ENCODE measurements at regions not wholly inside any gene's neighbourhood (a gene's known extent, or its start where the extent isn't known, plus 50 kb on each side); places are given as distances from the start of the nearest gene placed in this dataset.

GRCh38 chr15:89391685-89392257, 57.1 kb upstream of the POLG start:
- no peaks in the 10 kb centered on the region for H3K27me3 ChIP-seq (ENCODE audit: insufficient read depth, poor library complexity, severe bottlenecking)
- H3K9me3 ChIP-seq (ENCODE audit: severe bottlenecking), result no peaks in the 10 kb centered on the region
- TF ChIP-seq, protein P1, sequence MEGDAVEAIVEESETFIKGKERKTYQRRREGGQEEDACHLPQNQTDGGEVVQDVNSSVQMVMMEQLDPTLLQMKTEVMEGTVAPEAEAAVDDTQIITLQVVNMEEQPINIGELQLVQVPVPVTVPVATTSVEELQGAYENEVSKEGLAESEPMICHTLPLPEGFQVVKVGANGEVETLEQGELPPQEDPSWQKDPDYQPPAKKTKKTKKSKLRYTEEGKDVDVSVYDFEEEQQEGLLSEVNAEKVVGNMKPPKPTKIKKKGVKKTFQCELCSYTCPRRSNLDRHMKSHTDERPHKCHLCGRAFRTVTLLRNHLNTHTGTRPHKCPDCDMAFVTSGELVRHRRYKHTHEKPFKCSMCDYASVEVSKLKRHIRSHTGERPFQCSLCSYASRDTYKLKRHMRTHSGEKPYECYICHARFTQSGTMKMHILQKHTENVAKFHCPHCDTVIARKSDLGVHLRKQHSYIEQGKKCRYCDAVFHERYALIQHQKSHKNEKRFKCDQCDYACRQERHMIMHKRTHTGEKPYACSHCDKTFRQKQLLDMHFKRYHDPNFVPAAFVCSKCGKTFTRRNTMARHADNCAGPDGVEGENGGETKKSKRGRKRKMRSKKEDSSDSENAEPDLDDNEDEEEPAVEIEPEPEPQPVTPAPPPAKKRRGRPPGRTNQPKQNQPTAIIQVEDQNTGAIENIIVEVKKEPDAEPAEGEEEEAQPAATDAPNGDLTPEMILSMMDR (IDR thresholded peaks at IDR 0.05; ENCODE audit: poor library complexity, severe bottlenecking), result no peak
- DNase-seq (ENCODE audit: low spot score), result no peak
- ATAC-seq (ENCODE audit: low read depth), result no peak
- no peak overlapping the region for H3K4me3 ChIP-seq (ENCODE audit: severe bottlenecking)
- no peaks in the 10 kb centered on the region for H3K36me3 ChIP-seq (ENCODE audit: low read depth)
- peaks cover 11% of the 10 kb centered on the region for H3K4me1 ChIP-seq (ENCODE audit: insufficient read depth, poor library complexity, severe bottlenecking)
- H3K27ac ChIP-seq (ENCODE audit: poor library complexity, severe bottlenecking), result no peak overlapping the region

- TF ChIP-seq, protein P1 (IDR thresholded peaks at IDR 0.05; ENCODE audit: poor library complexity, severe bottlenecking), result no peak
- H3K4me3 ChIP-seq (ENCODE audit: severe bottlenecking), result no peak overlapping the region
- H3K4me1 ChIP-seq (ENCODE audit: insufficient read depth, poor library complexity, severe bottlenecking), result no peaks in the 10 kb centered on the region
- H3K27ac ChIP-seq (ENCODE audit: poor library complexity, severe bottlenecking), result no peak overlapping the region
- DNase-seq (ENCODE audit: low spot score) (no peak), ATAC-seq (ENCODE audit: low read depth) (no peak)
- H3K36me3 ChIP-seq (ENCODE audit: low read depth), result no peaks in the 10 kb centered on the region
- no peaks in the 10 kb centered on the region for H3K9me3 ChIP-seq (ENCODE audit: severe bottlenecking)
- H3K27me3 ChIP-seq (ENCODE audit: insufficient read depth, poor library complexity, severe bottlenecking), result no peaks in the 10 kb centered on the region
Observed at GRCh38 chr15:89389841-89390603, 55.4 kb upstream of the POLG start.

DNA sequence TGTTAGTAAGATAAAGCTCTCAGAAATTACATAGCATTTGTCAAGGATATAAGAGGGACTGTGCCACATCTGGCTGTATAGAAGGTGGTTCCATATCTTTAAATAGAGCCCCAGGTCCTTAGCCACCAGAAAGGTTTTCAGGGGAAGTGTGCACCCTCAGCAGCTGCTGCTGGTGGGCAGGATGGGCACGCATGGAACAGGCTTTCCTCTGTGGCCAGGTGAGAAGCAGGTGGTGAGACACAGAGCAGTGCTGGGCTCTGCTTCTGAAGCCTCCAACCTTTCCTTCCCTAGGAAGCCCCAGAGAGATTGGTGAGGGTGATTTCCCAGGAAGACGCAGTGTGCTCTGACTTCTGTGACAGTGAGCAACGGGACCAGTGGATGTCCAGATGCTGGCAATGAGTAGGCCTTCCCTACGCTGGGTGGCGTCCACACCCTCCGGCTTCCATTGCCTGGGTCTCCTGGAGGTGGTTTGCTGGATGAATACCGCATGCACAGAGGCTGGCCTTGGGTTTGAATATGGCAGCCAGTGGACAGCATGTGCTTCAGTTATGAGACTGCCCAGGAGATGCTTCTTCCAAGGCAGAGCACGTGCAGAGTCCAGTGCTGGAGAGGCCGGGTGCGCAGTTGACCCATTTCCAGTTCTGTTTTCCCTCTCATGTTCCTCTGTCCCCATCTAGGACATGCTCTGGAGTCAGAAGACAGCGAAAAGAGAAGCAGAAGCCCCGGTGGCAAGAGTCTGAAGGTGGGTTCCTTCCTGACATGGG, 52.7 kb upstream of the POLG start:
- DNase-seq (ENCODE audit: low spot score) (no peak), ATAC-seq (ENCODE audit: low read depth) (no peak)
- no peak overlapping the region for H3K4me3 ChIP-seq (ENCODE audit: severe bottlenecking)
- no peaks in the 10 kb centered on the region for H3K9me3 ChIP-seq (ENCODE audit: severe bottlenecking)
- no peaks in the 10 kb centered on the region for H3K27me3 ChIP-seq (ENCODE audit: insufficient read depth, poor library complexity, severe bottlenecking)
- H3K27ac ChIP-seq (ENCODE audit: poor library complexity, severe bottlenecking), result no peak overlapping the region
- TF ChIP-seq, protein P1 (IDR thresholded peaks at IDR 0.05; ENCODE audit: poor library complexity, severe bottlenecking), result no peak
- H3K36me3 ChIP-seq (ENCODE audit: low read depth), result no peaks in the 10 kb centered on the region
- H3K4me1 ChIP-seq (ENCODE audit: insufficient read depth, poor library complexity, severe bottlenecking), result peaks cover 17% of the 10 kb centered on the region

- H3K27ac ChIP-seq (ENCODE audit: poor library complexity, severe bottlenecking), result no peak overlapping the region
- ATAC-seq (ENCODE audit: low read depth) (no peak), DNase-seq (ENCODE audit: low spot score) (no peak)
- no peaks in the 10 kb centered on the region for H3K36me3 ChIP-seq (ENCODE audit: low read depth)
- H3K9me3 ChIP-seq (ENCODE audit: severe bottlenecking), result no peaks in the 10 kb centered on the region
- peaks cover 17% of the 10 kb centered on the region for H3K4me1 ChIP-seq (ENCODE audit: insufficient read depth, poor library complexity, severe bottlenecking)
- TF ChIP-seq, protein P1 (IDR thresholded peaks at IDR 0.05; ENCODE audit: poor library complexity, severe bottlenecking), result no peak
- no peaks in the 10 kb centered on the region for H3K27me3 ChIP-seq (ENCODE audit: insufficient read depth, poor library complexity, severe bottlenecking)
- no peak overlapping the region for H3K4me3 ChIP-seq (ENCODE audit: severe bottlenecking)
Observed at GRCh38 chr15:89385596-89386331, 51.1 kb upstream of the POLG start.

Data from RWPE2 (cell line).